Loucy (cell line): ENCODE measurements at regions not wholly inside any gene's neighbourhood (a gene's known extent, or its start where the extent isn't known, plus 50 kb on each side); places are given as distances from the start of the nearest gene placed in this dataset.
"Not testable (repeated sequence)": the region's sequence is repeated elsewhere in the genome, so short reads cannot be mapped to it uniquely, and the experiment has no call there.

Experiments
- H2AFZ ChIP-seq: fragments of 200-600 bp; sonication (generic); 2 replicates; pipeline ENCODE4 v1.6.0; 2016; ENCODE audit warnings: antibody characterized with exemption, mild to moderate bottlenecking, low read length, moderate library complexity
- H3F3A ChIP-seq: fragments of 200-600 bp; 2 replicates; pipeline ENCODE4 v1.6.0; 2016; ENCODE audit warnings: antibody characterized with exemption, low read depth, mild to moderate bottlenecking
- H3K27me3 ChIP-seq: fragments of 200-600 bp; sonication (generic); 2 replicates; pipeline ENCODE4 v1.6.1; 2014; ENCODE audit warnings: low read length, mild to moderate bottlenecking; ENCODE audit not compliant: insufficient read depth, poor library complexity, severe bottlenecking
- H3K36me3 ChIP-seq: fragments of 200-600 bp; sonication (generic); 2 replicates; pipeline ENCODE4 v1.6.1; 2016; ENCODE audit warnings: low read length; ENCODE audit not compliant: insufficient read depth
- H3K4me1 ChIP-seq: fragments of 200-600 bp; sonication (generic); 2 replicates; pipeline ENCODE4 v1.5.1; 2014; ENCODE audit warnings: low read length, mild to moderate bottlenecking; ENCODE audit not compliant: insufficient read depth, poor library complexity, severe bottlenecking
- H3K4me2 ChIP-seq: fragments of 200-600 bp; sonication (generic); 2 replicates; pipeline ENCODE4 v1.6.0; 2014; ENCODE audit warnings: antibody characterized with exemption, low read length, low read depth, mild to moderate bottlenecking; ENCODE audit not compliant: poor library complexity, severe bottlenecking
- H3K4me3 ChIP-seq: fragments of 200-600 bp; sonication (generic); 2 replicates; pipeline ENCODE4 v1.5.1; 2014; ENCODE audit warnings: low read length, mild to moderate bottlenecking, mixed read lengths; ENCODE audit not compliant: poor library complexity, severe bottlenecking
- H3K79me2 ChIP-seq: fragments of 200-600 bp; sonication (generic); 2 replicates; pipeline ENCODE4 v1.6.1; 2014; ENCODE audit warnings: low read length; ENCODE audit not compliant: insufficient read depth
- H3K9ac ChIP-seq: fragments of 200-600 bp; sonication (generic); 2 replicates; pipeline ENCODE4 v1.6.0; 2014; ENCODE audit warnings: mild to moderate bottlenecking, low read depth, low read length, moderate library complexity; ENCODE audit not compliant: poor library complexity, severe bottlenecking
- H3K9me2 ChIP-seq: fragments of 200-600 bp; sonication (generic); replicated peaks from 2 replicates; pipeline ENCODE4 v1.6.1; 2016; ENCODE audit warnings: low read depth, low read length, mixed read lengths
- H3K9me3 ChIP-seq: fragments of 200-600 bp; sonication (generic); 2 replicates; pipeline ENCODE4 v1.6.1; 2014; ENCODE audit warnings: mild to moderate bottlenecking, antibody characterized with exemption, low read length, low read depth; ENCODE audit not compliant: insufficient read depth
- H4K20me1 ChIP-seq: fragments of 200-600 bp; sonication (generic); 2 replicates; pipeline ENCODE4 v1.6.0; 2014; ENCODE audit warnings: antibody characterized with exemption, low read length, mild to moderate bottlenecking; ENCODE audit not compliant: insufficient read depth, poor library complexity, severe bottlenecking
- EZH2phosphoT487 ChIP-seq: fragments of 200-600 bp; IDR thresholded peaks from 2 replicates; pipeline ENCODE4 v1.6.1; 2018; ENCODE audit warnings: antibody characterized with exemption, mild to moderate bottlenecking, moderate library complexity, borderline replicate concordance
- TF ChIP-seq, protein P1 (sequence below): fragments of 200-600 bp; sonication (generic); conservative IDR thresholded peaks from 2 replicates; pipeline ENCODE4 v1.5.1; 2014; ENCODE audit warnings: mild to moderate bottlenecking, antibody characterized with exemption, low read length

- Histone ChIP-seq H2AFZ (no peak overlapping the region), H3K27me3 (no peaks in the 10 kb centered on the region), H3F3A (no peaks in the 10 kb centered on the region), H3K4me1 (peaks cover 17% of the 10 kb centered on the region), H3K79me2 (no peaks in the 10 kb centered on the region), H4K20me1 (no peaks in the 10 kb centered on the region), H3K9me2 (no peaks in the 10 kb centered on the region), H3K4me2 (no peak overlapping the region), H3K9me3 (no peaks in the 10 kb centered on the region), H3K4me3 (no peak overlapping the region), H3K9ac (no peak overlapping the region), H3K36me3 (no peaks in the 10 kb centered on the region)
- no peak for TF ChIP-seq EZH2phosphoT487
- TF ChIP-seq, protein P1, sequence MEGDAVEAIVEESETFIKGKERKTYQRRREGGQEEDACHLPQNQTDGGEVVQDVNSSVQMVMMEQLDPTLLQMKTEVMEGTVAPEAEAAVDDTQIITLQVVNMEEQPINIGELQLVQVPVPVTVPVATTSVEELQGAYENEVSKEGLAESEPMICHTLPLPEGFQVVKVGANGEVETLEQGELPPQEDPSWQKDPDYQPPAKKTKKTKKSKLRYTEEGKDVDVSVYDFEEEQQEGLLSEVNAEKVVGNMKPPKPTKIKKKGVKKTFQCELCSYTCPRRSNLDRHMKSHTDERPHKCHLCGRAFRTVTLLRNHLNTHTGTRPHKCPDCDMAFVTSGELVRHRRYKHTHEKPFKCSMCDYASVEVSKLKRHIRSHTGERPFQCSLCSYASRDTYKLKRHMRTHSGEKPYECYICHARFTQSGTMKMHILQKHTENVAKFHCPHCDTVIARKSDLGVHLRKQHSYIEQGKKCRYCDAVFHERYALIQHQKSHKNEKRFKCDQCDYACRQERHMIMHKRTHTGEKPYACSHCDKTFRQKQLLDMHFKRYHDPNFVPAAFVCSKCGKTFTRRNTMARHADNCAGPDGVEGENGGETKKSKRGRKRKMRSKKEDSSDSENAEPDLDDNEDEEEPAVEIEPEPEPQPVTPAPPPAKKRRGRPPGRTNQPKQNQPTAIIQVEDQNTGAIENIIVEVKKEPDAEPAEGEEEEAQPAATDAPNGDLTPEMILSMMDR: no peak
These were observed 426.3 kb upstream of the MEF2C start for GRCh38 chr5:89309268-89309667.

- H3K4me2 ChIP-seq: no peak overlapping the region
- H3F3A ChIP-seq: no peaks in the 10 kb centered on the region
- H3K27me3 ChIP-seq: no peaks in the 10 kb centered on the region
- H4K20me1 ChIP-seq: no peaks in the 10 kb centered on the region
- no peak overlapping the region for H3K9ac ChIP-seq
- no peak overlapping the region for H3K4me3 ChIP-seq
- TF ChIP-seq EZH2phosphoT487: no peak
- TF ChIP-seq, protein P1: no peak
- H3K9me3 ChIP-seq: no peaks in the 10 kb centered on the region
- H3K79me2 ChIP-seq: no peaks in the 10 kb centered on the region
- H3K9me2 ChIP-seq: no peaks in the 10 kb centered on the region
- no peak overlapping the region for H2AFZ ChIP-seq
- peaks cover 10% of the 10 kb centered on the region for H3K4me1 ChIP-seq
- H3K36me3 ChIP-seq: no peaks in the 10 kb centered on the region
These were observed 425.6 kb upstream of the MEF2C start for GRCh38 chr5:89308606-89309040.

- H3K9me3 ChIP-seq: no peaks in the 10 kb centered on the region
- TF ChIP-seq, protein P1: no peak
- no peak for TF ChIP-seq EZH2phosphoT487
- no peak overlapping the region for H3K4me3 ChIP-seq
- peaks cover 5% of the 10 kb centered on the region for H3K4me1 ChIP-seq
- H3F3A ChIP-seq: no peaks in the 10 kb centered on the region
- H4K20me1 ChIP-seq: no peaks in the 10 kb centered on the region
- no peak overlapping the region for H3K9ac ChIP-seq
- no peak overlapping the region for H2AFZ ChIP-seq
- no peak overlapping the region for H3K4me2 ChIP-seq
- H3K36me3 ChIP-seq: no peaks in the 10 kb centered on the region
- no peaks in the 10 kb centered on the region for H3K9me2 ChIP-seq
- no peaks in the 10 kb centered on the region for H3K79me2 ChIP-seq
- H3K27me3 ChIP-seq: no peaks in the 10 kb centered on the region
These were observed 425.0 kb upstream of the MEF2C start for GRCh38 chr5:89307972-89308371.

- H3K9me2 ChIP-seq, H3K79me2 ChIP-seq, H3K36me3 ChIP-seq, H2AFZ ChIP-seq, H4K20me1 ChIP-seq, H3K4me3 ChIP-seq, H3K27me3 ChIP-seq, H3K4me2 ChIP-seq, H3K4me1 ChIP-seq, H3K9ac ChIP-seq, H3F3A ChIP-seq, H3K9me3 ChIP-seq: not testable (repeated sequence)
These were observed 424.2 kb upstream of the MEF2C start for GRCh38 chr5:89307141-89307540.
